GM19351 (cell line): ENCODE measurements at regions not wholly inside any gene's neighbourhood (a gene's known extent, or its start where the extent isn't known, plus 50 kb on each side); places are given as distances from the start of the nearest gene placed in this dataset.

Experiments
- ATAC-seq: cut with Tn5 transposase; IDR thresholded peaks from one replicate; pipeline ENCODE4 v1.9.1; 2021; ENCODE audit warnings: mild to moderate bottlenecking, moderate library complexity; ENCODE audit not compliant: unreplicated experiment

DNA sequence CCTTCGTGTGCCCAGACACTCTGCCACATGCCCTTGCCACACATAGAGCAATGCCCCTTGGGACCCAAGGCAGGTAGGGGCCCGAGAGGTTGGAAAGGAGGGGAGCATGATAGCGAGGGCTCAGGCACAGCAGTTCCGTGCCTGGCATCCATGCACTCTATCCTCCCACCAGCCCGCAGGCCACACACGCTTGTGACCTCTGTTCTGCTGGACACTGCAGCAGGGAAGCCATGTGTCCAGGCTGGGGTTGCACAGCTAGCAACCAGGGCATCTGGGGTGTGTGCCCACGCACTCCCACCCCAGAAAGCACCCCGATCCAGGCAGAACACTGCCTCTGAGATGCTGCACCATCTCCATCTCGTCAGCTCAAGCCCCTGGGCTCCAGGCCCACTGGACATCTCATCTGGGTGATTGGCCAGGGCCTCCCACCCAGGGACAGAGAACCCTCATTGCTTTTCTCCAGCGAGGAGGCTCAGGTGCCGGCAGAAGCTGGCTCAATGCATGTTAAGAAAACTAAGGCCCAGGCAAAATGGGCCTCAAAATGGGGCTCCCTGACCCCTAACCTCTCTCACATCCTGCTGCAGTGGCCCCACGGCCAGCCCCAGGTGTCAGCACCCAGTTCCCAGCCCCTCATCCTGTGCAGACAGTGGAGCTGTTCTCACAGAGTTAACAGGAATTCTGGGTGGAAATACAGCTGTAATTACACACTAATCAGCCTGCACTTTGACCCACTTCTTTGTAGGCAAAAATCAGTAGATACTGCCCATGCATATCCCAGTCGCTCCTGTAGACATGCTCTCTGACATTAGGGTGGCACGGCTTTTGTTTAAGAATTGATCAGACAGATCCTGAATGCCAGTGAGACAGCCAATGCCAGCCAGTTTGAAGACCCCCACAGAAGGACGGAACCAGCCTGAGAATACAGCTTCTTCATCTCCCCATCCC is 173.9 kb upstream of the B3GAT1 start:
- ATAC-seq: no peak

DNA sequence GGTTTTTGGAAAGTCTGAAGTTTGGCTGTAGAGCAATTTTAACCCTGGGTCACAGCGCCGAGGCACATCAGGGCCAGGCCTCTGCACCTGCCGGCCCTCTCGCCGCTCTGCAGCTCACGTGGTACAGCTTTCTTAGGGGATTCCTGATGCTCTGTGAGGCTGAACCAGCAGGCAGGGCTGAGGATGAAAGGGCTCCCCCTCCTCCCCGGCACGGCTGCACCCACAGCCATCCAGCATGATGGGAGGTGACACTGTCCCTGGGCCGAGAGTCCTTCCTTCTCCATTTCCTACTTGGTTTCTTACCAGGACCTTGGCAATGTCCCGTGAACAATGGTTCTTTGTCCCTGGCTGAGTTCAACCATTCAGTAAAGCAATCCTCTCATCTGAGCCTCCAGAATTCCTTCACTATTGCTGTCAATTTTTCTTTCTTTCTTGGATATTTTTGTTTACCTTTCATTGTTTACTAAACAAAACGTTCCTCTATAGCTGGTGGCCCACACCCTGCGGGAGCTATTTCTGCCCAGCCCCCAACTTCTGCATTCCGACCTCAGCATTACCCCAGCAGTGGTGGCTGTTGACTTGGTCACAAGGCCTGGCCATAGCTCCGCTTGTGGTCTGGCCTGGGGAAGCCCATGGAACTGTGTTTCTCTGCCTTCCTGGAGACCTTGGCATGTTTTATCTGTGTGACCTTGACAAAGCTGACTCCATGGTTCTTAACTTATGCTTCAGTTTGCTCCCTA is 172.8 kb upstream of the B3GAT1 start:
- ATAC-seq: no peak

DNA sequence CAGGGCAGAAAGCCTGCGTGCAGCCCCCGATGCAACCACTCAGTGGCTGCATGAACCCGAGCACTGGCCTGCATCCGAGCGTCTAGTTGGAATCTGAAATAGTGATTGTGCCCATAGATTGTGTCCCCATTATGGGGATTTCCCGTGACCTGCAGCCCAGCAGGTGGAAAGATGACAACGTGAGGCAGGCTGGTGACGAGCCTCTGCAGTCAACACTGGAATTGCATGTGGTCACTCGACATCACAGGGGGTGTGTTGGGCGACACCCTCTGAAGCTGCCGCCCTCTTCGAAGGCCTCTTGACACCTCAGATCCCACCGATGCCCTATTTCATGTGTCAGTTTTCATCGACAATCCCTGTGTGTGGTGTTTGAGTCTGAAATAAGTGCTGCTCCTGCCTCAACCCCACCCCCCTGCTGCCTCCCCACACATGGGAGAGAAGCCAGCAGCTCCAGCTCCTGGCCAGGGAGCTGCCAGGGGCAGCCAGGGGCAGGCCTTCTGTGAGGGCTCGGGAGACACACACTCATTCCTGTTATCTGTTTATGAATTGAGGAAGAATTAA is 172.0 kb upstream of the B3GAT1 start:
- ATAC-seq: no peak

DNA sequence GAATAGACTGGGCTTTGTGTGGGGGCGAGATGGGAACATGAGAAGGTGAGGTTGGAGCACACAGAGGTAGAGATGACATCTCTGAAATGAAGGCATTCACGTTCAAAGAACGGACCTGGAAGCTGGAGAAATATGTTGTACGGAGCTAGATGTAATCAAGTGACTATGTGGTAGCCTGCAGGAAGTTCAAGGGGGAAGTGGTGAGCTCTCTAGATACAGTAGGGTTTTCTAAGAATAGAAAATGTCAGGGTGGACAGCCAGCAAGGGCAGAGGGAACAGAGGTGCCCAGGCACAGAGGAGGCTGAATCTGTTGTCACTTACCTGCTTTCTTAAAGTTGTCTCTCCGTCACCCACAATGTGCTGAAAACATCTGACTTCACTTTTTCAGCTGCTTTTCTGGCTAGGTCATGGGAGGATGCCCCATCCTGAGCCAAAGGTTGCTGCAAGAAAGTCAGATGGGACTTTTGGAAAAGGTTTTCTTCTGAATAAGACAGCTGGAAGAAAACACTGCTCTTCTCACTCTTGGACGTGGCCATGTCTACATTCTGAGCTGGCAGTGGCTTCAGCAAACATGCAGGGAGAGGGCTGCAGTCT is 171.5 kb upstream of the B3GAT1 start:
- ATAC-seq: peak; percentile 51

DNA sequence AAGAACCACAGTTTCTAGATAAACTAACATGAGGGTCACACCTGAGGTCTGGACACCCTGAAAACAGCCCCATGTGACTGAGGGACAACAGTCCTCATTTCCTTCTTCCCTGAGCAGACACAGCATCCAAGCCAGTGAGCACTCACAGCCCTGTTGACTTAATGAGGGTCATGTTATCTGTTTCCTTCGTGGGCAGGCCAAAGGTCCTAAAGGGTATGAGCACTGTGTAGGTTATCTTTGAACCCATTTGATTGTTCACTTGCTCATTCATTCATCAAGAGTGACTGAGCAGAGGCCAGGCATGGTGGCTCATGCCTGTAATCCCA is 170.7 kb upstream of the B3GAT1 start:
- ATAC-seq: no peak

DNA sequence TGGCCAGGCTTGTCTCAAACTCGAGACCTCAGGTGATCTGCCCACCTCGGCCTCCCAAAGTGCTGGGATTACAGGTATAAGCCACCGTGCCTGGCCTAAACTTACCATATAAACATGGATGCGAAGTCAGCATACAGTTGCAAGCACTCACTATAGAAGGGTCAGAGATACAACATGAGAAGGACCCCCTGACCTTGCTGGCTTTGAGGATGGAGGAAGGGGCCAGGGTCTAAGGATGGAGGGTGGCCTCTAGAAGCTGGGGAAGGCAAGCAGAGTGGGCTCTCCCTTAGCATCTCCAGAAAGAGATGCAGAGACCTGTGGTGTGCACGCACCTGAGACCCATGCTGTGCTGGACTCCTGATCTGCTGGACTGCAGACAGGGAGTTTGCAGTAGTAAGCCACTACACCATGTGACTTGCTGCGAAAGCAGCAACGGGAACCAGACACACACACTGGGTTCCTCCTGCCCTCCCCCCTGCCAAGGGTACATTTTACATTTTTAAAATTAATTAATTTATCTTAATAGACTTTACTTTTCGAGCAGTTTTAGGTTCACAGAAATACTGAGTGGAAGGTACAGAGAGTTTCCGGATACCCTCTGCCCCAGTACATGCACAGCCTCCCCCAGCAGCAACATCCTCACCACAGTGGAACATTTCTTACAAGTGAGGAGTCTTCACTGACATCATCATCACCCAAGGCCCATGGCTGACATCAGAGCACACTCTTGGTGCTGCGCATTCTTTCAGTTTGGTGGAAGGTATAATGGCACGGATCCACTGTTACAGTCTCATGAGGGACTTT is 170.1 kb upstream of the B3GAT1 start:
- ATAC-seq: no peak

DNA sequence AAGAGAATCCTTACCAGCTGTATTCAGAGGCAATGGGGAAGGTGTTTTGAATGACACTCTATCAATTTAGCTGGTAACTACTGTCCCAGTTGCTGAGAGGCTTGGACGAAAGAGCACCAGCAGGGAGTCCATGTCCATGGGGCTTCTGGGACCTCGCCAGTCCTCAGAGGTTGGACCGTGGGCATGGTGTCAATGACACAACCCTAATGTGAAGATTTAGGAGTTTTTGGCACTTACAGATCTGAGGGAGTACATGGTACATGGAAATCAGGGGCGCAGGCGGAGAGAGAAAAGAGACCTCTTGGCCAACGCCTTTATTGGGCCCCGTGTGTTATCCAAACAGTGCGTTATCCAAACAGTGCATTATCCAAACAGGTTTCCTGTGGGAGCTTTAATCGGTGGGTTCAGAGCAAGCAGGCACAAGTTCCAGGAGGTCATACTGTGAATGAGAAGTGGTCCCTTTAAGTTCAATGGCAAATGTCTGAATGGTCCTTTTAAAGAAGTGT is 169.1 kb upstream of the B3GAT1 start:
- ATAC-seq: no peak

DNA sequence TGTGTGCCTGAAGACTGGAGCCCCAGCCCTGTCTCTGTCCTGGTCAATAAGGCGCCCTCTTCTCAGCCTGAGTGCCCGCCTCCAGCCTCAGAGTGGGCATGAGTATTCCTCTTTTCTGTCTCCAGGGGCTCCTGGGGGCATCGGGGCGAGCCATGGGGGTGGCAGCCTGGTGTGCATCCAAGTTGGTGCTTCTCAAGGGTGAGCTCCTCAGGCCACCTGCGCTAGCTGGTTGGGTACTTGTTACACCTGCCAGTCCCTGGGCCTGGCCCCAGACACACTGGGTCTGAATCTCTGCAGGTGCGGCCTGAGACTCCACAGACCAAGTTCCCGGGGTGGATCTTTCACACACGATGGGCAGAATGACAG is 168.6 kb upstream of the B3GAT1 start:
- no peak for ATAC-seq

DNA sequence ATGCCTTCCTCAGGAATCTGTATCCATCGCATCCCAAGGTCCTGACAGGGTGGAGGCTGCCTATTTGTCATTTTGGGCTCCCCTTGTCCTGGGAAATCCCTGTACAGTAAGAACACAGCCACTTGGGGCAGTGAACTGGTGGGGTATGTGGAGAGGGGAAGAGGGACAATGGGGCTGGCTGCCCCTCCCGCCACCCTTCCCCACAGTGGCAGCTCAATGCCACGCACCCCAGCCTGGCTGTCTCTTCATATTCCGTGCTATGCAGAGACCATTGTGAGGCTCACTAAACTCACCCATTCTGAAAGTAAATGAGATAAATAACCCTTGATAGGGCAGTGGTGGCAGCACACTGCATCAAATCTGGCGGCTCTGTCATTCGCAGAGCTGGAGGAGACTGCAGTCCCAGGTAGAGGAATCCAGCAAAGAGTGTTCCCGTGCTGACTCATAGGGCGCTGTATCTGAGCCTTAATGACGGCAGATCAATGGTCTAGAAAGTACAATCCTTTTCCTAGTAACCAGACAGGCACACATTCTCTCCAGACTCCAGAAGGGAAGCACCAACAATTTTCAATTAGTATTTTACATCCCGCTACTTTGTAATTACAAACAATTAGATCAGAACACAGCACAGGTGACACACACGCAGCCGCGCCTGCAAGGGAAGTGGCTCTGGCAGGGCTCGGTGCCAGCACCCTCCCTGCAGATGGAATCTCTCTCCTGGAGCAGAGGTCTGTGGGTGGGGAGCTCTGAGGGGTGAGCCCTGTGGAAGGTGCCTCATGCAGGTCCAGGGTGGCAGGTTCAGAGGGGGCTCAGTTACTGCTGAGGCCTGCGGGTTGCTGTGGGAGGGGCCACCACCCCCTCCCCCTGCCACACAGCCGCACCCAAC is 167.9 kb upstream of the B3GAT1 start:
- no peak for ATAC-seq

DNA sequence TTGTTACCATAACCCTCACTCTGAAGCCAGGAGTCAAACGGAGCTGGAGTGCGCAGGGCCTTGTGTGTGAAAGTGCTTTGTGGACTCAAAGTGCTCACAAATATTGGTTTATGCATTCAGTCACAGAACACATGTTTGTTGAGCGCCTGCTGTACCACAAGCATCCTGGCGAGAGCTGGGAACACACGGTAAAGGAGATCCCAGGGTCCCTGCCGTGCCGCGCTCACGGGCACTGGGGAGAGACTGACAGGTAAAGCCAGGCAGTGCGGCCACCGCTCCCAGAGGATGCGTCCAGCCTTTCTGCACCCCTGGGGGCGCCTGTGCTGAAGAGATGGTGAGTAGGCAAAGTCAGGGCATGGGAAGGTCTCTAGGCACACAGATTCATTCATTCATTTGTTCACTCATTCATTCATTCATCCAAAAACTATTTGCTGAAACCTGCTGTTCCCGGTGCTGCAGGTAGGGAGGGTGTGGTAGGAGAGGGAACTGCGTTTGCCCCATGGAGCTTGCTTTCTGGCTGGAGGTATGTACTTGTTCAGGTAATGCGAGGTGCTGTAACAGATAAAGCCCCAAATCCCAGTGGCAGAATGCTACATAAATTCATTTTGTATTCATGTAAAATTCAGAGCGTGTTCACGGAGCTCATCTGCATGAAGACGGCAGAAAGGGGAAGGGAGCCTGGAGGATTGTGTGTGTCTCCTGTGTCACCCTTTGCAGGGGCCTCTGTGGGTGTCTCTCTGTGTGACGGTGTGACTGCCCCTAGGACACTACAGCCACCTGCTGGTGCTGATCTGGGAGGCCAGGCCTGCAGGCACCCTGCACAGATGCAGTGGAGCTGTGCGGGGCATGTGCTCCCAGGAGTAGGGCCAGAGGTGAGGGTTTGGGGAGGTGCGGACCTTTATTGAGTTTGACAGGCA is 167.0 kb upstream of the B3GAT1 start:
- ATAC-seq: no peak

DNA sequence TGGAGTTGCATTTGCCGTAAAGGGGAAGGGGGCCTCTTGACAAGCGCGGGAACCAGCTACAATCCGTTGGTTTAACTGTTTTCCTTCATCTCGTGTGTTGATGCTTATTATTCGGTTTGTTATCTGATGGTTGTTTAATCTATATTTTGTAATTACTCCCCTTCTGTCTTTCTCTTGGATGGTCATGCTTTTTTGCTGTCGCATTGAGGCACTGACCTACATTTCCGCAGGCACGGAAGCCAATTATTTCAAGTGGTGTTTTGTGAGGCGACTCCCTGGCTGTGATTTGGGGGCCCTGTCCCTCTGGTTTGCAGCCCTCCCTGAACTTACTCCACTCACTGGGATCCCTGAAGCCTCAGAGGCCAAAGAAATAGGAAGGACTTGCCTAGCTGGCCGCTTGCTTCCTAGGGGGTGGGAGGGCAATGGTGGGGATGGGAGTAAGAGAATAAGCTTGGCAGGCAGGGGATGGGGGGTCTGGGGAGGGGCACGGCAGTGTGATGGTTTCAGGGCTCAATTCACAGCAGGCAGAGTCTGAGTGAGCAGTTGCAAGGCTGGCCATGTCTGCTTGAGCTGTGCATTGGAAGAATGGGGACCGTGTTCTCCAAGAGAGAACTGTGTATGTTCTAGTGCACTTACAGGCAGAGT is 165.8 kb upstream of the B3GAT1 start:
- no peak for ATAC-seq

DNA sequence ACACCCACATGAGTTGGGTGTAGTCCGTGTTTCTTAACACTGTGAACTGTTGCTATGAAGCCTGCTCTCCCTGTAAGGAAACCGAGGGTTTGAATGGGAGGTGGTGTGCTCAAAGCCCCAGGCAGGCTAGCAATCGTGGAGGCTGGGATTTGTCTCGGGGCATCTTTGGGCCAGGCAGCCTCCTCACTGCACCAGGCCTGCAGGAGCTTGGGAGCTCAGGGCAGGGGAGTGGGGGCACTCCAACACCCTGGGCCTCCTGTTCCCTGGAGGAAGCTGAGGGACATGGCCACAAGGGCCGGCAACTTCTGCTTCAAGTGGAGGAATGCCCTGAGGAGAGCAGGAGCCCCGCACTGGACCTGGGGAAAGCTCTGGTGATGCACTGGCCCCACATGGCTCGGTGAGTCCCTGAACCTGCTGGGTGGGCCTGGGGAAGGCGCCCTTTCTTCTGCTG is 164.7 kb upstream of the B3GAT1 start:
- ATAC-seq: no peak

DNA sequence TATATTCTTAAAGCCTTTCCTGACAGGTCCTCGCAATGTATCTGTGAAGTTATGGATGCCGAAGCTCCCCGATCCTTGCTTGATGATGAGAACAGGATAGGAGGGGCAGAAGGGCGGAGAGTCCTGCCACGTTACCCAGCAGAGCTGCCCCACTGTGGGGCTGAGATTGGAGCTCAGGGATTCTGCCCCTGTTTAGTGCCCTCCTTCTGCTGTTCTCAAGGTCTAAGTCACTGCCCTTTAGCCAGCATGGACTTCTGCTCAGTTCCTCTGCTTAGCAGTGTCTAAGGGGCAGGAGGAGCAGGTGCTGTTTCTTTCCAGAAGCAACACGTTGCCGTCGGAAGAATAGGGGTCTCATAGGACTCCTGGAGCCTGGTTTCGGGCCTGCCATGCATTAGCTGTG is 164.2 kb upstream of the B3GAT1 start:
- ATAC-seq: no peak

DNA sequence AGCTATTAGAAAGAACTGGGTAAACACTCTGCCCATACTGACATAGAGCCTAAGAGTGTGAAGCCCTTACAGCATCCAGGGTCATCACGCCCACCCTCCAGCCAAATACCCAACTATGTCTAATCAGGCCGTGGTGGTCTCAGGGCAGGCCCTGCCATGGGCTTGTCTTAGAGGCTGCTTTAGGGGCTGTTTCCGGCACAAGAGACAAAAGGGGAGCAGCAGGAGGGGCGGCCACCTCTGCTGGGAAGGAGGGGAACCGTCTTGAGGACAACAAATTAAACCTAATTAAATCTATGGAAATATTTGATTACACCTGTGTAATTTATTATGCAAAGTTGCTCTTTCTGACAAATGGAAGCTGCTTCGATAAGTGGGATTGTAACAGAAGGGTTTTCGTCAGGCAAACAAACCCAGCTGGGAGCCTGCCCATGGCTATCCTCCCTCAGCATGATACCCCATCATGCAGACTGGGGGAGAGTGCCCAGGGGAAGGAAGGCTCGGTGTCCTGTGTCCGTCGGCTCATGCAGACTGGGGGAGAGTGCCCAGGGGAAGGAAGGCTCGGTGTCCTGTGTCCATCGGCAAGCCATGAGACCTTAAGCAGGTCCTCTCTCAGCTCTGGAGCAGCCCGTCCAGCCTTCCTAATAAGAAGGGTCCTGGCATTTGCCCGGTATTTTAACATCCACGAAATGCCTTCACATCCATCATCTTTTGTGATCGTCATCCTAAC is 163.6 kb upstream of the B3GAT1 start:
- ATAC-seq: no peak

DNA sequence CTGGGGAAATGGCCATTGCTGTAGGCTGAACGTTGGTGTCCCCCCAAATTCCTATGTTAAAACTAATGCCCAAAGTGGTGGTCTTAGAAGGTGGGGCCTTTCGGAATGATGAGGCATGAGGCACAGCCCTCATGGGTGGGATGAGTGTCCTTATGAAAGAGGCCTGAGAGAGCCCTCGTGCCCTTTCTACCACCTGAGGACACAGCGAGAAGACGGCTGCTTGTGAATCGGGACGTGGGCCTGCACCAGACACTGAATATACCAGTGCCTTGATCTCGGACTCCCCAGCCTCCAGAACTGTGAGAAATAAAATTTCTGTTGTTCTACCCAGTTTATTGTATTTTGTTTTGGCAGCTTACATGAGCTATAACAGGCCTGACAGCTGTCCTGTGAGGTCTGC is 162.9 kb upstream of the B3GAT1 start:
- no peak for ATAC-seq

DNA sequence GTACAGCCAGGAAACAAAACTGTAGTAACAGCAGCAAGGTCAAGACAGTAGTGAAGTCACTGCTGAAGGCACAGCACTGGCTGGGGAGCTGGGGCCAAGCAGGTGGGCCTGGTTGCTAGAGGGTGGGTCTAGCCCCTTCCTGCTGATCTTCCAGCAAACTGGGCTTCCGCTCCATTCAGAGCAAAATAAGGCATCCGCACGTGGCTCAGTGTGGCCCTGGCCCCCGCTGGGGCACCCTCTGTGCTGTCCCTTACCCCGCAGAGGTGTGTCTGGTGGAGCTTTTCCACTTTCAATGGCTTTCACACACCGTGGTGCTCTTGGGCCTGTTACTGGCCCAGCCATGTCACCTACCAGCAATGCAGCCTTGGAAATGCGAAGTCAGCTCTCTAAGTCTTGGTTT is 162.4 kb upstream of the B3GAT1 start:
- ATAC-seq: no peak

DNA sequence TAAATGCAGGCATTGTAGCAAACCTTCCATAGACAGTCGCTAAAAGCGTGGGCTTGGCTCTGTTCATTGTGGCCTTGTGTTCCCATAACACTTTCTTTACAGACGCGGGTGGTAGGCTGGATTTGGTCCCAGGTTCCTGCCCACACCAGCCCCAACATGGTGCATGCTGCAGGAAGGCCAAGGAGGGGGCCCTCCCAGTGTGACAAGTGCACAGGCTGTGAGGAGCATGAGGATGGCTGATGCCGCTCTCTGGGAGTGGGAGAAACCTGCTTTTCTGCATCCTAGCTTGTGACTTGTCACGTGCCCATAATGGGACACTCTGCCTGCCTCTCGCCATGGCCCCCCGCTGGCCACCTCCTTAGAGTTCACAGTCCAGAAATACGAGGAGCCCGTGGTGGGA is 161.8 kb upstream of the B3GAT1 start:
- no peak for ATAC-seq
